ENCODE measurements at regions not wholly inside any gene's neighbourhood (a gene's known extent, or its start where the extent isn't known, plus 50 kb on each side); places are given as distances from the start of the nearest gene placed in this dataset.

- H3K4me3 ChIP-seq (ENCODE audit: low read length): no peak overlapping the region
- H3K4me1 ChIP-seq (ENCODE audit: control insufficient read depth, insufficient read depth, low read length): no peaks in the 10 kb centered on the region
- no peaks in the 10 kb centered on the region for H3K36me3 ChIP-seq (ENCODE audit: control insufficient read depth, insufficient read depth, low read length)
- 98% methylated on average over 9 of the region's 10 CpGs for WGBS (ENCODE audit: insufficient coverage)
- no peaks in the 10 kb centered on the region for H3K9me3 ChIP-seq (replicated peaks; ENCODE audit: control insufficient read depth, low read depth, low read length)
- H3K27me3 ChIP-seq (ENCODE audit: control insufficient read depth, insufficient read depth, low read length): no peaks in the 10 kb centered on the region
- DNase-seq: no peak
- no peak overlapping the region for H3K27ac ChIP-seq (ENCODE audit: low read length)
Observed at GRCh38 chr18:67381608-67382150, 134.8 kb downstream of the DSEL start.

DNA sequence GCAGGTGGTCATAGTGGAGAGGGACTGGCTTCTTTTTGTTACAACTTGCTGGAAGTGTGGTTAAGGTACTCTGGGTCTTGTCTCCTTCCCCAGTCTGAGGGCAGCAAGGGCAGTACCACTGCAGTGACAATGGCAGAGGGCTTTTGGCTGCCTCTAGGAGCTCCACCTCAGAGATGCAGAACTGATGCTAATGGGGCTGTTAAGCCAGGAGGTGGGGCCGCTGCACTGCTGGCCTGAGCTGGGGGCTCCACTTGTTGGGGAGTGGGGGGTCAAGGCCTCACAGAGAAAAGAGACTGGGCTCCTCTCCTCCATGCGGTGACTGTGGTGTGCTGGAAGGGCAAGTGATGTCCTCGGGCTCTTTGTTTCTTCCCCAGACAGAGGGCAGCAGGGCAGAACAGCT lies 135.7 kb downstream of the DSEL start:
- H3K9me3 ChIP-seq (replicated peaks; ENCODE audit: control insufficient read depth, low read depth, low read length): no peaks in the 10 kb centered on the region
- no peak overlapping the region for H3K4me3 ChIP-seq (ENCODE audit: low read length)
- WGBS (ENCODE audit: insufficient coverage): 100% methylated on average over 2 of the region's 3 CpGs
- no peaks in the 10 kb centered on the region for H3K4me1 ChIP-seq (ENCODE audit: control insufficient read depth, insufficient read depth, low read length)
- no peaks in the 10 kb centered on the region for H3K27me3 ChIP-seq (ENCODE audit: control insufficient read depth, insufficient read depth, low read length)
- no peak for DNase-seq
- no peak overlapping the region for H3K27ac ChIP-seq (ENCODE audit: low read length)
- H3K36me3 ChIP-seq (ENCODE audit: control insufficient read depth, insufficient read depth, low read length): no peaks in the 10 kb centered on the region

GRCh38 chr18:67379981-67380380 lies 136.5 kb downstream of the DSEL start:
- no peak overlapping the region for H3K4me3 ChIP-seq (ENCODE audit: low read length)
- H3K4me1 ChIP-seq (ENCODE audit: control insufficient read depth, insufficient read depth, low read length): no peaks in the 10 kb centered on the region
- H3K36me3 ChIP-seq (ENCODE audit: control insufficient read depth, insufficient read depth, low read length): no peaks in the 10 kb centered on the region
- WGBS (ENCODE audit: insufficient coverage): no CpG with 5 or more reads among the region's 2 CpGs
- DNase-seq: no peak
- no peaks in the 10 kb centered on the region for H3K27me3 ChIP-seq (ENCODE audit: control insufficient read depth, insufficient read depth, low read length)
- no peaks in the 10 kb centered on the region for H3K9me3 ChIP-seq (replicated peaks; ENCODE audit: control insufficient read depth, low read depth, low read length)
- H3K27ac ChIP-seq (ENCODE audit: low read length): no peak overlapping the region

- Histone ChIP-seq H3K4me3 (ENCODE audit: low read length) (no peak overlapping the region), H3K27me3 (ENCODE audit: control insufficient read depth, insufficient read depth, low read length) (no peaks in the 10 kb centered on the region), H3K36me3 (ENCODE audit: control insufficient read depth, insufficient read depth, low read length) (no peaks in the 10 kb centered on the region), H3K9me3 (replicated peaks; ENCODE audit: control insufficient read depth, low read depth, low read length) (no peaks in the 10 kb centered on the region), H3K4me1 (ENCODE audit: control insufficient read depth, insufficient read depth, low read length) (no peaks in the 10 kb centered on the region), H3K27ac (ENCODE audit: low read length) (no peak overlapping the region)
- WGBS (ENCODE audit: insufficient coverage): no CpG with 5 or more reads among the region's 2 CpGs
- DNase-seq: peak; percentile 77
Observed at GRCh38 chr18:67376372-67376771, 140.1 kb downstream of the DSEL start.

DNA sequence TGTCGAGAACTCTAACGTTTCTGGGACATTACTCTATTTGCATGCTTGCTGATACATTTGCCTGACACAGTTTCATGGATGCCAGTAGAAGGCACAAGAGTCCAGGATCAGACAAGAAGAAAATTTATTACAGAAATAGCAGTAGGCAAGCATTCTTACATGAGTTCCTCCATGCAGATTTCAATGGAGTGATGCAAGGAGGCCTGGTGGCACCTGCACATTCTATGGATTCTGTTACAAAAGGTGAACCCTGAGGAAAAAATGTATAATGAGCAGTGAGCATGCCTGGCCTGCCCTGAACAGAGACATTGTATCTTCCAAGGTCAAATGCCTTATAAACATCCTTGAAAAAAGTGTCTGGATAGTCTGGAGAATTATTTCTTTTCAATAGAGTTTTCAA lies 142.9 kb downstream of the DSEL start:
- no peak overlapping the region for H3K27ac ChIP-seq (ENCODE audit: low read length)
- 100% methylated on average over 2 of the region's 2 CpGs for WGBS (ENCODE audit: insufficient coverage)

DNA sequence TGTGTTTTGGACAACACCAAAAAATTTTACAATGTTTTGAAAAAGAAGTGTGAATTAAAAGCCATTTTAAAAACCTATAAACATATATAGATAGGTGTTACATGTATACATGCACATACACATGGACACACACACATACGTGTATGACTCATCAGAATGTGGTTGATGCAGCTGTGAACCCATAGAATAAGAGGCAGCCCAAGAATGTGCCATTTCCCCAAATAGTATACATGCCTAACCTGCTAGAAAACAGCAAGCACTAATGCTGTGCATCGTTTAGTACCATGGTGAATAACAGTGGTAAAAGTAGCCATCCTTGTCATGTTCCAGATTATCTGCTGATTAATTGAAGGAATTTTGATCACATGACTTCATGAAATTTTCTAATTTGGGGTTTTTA lies 149.0 kb downstream of the DSEL start:
- Histone ChIP-seq H3K27ac (ENCODE audit: low read length) (no peak overlapping the region), H3K4me3 (ENCODE audit: low read length) (no peak overlapping the region), H3K9me3 (replicated peaks; ENCODE audit: control insufficient read depth, low read depth, low read length) (no peaks in the 10 kb centered on the region), H3K4me1 (ENCODE audit: control insufficient read depth, insufficient read depth, low read length) (peaks cover 2% of the 10 kb centered on the region), H3K27me3 (ENCODE audit: control insufficient read depth, insufficient read depth, low read length) (no peaks in the 10 kb centered on the region), H3K36me3 (ENCODE audit: control insufficient read depth, insufficient read depth, low read length) (no peaks in the 10 kb centered on the region)
- WGBS (ENCODE audit: insufficient coverage): no CpG with 5 or more reads among the region's 2 CpGs
- DNase-seq: no peak

More for the DNA sequence above, 142.9 kb downstream of the DSEL start:
- no peaks in the 10 kb centered on the region for H3K9me3 ChIP-seq (replicated peaks; ENCODE audit: control insufficient read depth, low read depth, low read length)
- H3K4me3 ChIP-seq (ENCODE audit: low read length): no peak overlapping the region
- no peaks in the 10 kb centered on the region for H3K4me1 ChIP-seq (ENCODE audit: control insufficient read depth, insufficient read depth, low read length)
- no peak for DNase-seq
- no peaks in the 10 kb centered on the region for H3K27me3 ChIP-seq (ENCODE audit: control insufficient read depth, insufficient read depth, low read length)
- no peaks in the 10 kb centered on the region for H3K36me3 ChIP-seq (ENCODE audit: control insufficient read depth, insufficient read depth, low read length)

DNA sequence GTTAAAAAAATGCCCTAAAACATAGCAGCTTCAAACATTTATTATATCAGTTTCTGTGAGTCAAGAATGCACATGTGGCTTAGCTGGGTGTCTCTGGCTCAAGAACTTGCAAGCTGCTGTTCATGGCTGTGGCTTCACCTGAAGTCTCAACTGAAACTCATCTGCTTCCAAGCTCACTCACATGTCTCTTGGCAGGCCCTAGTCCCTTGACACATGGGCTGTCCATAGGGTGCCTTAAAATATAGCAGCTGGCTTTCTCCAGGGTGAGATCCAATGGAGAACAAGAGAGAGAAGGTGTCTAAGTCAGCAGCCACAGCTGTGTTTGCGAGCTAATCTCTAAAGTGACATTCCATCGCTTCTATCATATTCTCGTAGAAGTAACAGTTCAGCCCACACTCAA lies 152.8 kb downstream of the DSEL start:
- no peaks in the 10 kb centered on the region for H3K36me3 ChIP-seq (ENCODE audit: control insufficient read depth, insufficient read depth, low read length)
- H3K4me1 ChIP-seq (ENCODE audit: control insufficient read depth, insufficient read depth, low read length): peaks cover 2% of the 10 kb centered on the region
- H3K27ac ChIP-seq (ENCODE audit: low read length): no peak overlapping the region
- no peak overlapping the region for H3K4me3 ChIP-seq (ENCODE audit: low read length)
- WGBS (ENCODE audit: insufficient coverage): no CpG with 5 or more reads among the region's 3 CpGs
- peak; percentile 57 for DNase-seq
- no peaks in the 10 kb centered on the region for H3K27me3 ChIP-seq (ENCODE audit: control insufficient read depth, insufficient read depth, low read length)
- H3K9me3 ChIP-seq (replicated peaks; ENCODE audit: control insufficient read depth, low read depth, low read length): no peaks in the 10 kb centered on the region

GRCh38 chr18:67362906-67363305 lies 153.6 kb downstream of the DSEL start:
- 100% methylated on average over 1 of the region's 2 CpGs for WGBS (ENCODE audit: insufficient coverage)
- H3K4me3 ChIP-seq (ENCODE audit: low read length): no peak overlapping the region
- H3K9me3 ChIP-seq (replicated peaks; ENCODE audit: control insufficient read depth, low read depth, low read length): no peaks in the 10 kb centered on the region
- H3K27me3 ChIP-seq (ENCODE audit: control insufficient read depth, insufficient read depth, low read length): no peaks in the 10 kb centered on the region
- H3K27ac ChIP-seq (ENCODE audit: low read length): no peak overlapping the region
- H3K36me3 ChIP-seq (ENCODE audit: control insufficient read depth, insufficient read depth, low read length): no peaks in the 10 kb centered on the region
- peaks cover 2% of the 10 kb centered on the region for H3K4me1 ChIP-seq (ENCODE audit: control insufficient read depth, insufficient read depth, low read length)
- DNase-seq: peak; percentile 18

DNA sequence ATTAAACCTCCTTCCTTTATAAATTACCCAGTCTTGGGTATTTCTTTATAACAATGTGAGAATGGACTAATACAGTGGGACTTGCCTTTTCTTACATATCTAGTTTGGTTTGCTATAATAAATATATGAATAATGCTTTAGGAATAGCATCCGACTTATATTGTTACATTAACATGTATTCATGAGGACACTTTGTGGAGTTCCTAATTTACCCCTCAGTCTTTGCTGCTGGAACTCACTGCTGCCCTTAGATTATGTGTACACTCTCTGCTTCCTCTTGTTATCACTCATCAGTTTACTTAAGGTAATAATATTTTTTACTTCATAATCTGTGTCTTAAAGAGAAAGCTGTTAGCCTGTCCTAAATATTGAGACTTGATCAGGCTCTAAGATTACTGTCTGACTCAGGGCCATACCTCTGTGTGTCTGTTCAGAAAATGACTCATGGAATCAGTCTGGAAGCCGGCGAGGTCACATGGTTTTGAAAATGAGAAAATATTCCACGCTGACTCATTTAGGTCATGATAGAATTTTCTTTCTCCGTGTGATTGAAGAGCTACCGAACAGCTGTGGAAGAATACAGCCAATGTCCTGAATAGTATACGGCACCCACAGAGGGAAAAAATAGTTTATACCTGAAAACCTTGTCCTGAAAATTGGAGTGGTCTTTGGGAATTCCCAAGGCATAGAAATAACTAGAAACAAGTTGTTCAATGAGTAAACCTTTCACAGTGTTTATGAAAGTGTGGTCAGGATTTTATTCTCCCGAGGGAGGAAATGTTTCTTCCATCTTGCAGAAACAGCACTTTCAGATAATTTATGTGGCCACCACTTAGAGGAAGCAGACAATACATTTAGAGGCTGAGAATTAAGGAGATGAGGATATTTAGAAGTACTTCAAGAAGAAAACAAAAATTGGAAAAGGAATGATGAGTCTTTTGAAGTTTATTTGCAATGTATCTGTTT lies 156.4 kb downstream of the DSEL start:
- DNase-seq: peak; percentile 96
- H3K4me3 ChIP-seq (ENCODE audit: low read length): no peak overlapping the region
- H3K9me3 ChIP-seq (replicated peaks; ENCODE audit: control insufficient read depth, low read depth, low read length): no peaks in the 10 kb centered on the region
- peak overlapping the region; percentile 62 for H3K27ac ChIP-seq (ENCODE audit: low read length)
- peaks cover 2% of the 10 kb centered on the region for H3K4me1 ChIP-seq (ENCODE audit: control insufficient read depth, insufficient read depth, low read length)
- no peaks in the 10 kb centered on the region for H3K36me3 ChIP-seq (ENCODE audit: control insufficient read depth, insufficient read depth, low read length)
- H3K27me3 ChIP-seq (ENCODE audit: control insufficient read depth, insufficient read depth, low read length): no peaks in the 10 kb centered on the region
- 11% methylated on average over 5 of the region's 8 CpGs for WGBS (ENCODE audit: insufficient coverage)

- Histone ChIP-seq H3K27ac (ENCODE audit: low read length) (no peak overlapping the region), H3K4me3 (ENCODE audit: low read length) (no peak overlapping the region), H3K36me3 (ENCODE audit: control insufficient read depth, insufficient read depth, low read length) (no peaks in the 10 kb centered on the region), H3K9me3 (replicated peaks; ENCODE audit: control insufficient read depth, low read depth, low read length) (no peaks in the 10 kb centered on the region), H3K4me1 (ENCODE audit: control insufficient read depth, insufficient read depth, low read length) (peaks cover 2% of the 10 kb centered on the region), H3K27me3 (ENCODE audit: control insufficient read depth, insufficient read depth, low read length) (no peaks in the 10 kb centered on the region)
- 96% methylated on average over 8 of the region's 8 CpGs for WGBS (ENCODE audit: insufficient coverage)
- DNase-seq: no peak
Observed at GRCh38 chr18:67358947-67359346, 157.6 kb downstream of the DSEL start.
